GM10266 (cell line): ENCODE measurements at regions not wholly inside any gene's neighbourhood (a gene's known extent, or its start where the extent isn't known, plus 50 kb on each side); places are given as distances from the start of the nearest gene placed in this dataset.
A peak's percentile ranks its signal among the peaks of the same experiment; 100 is the strongest.

ENCODE experiments used
- DNase-seq: peaks from one replicate; pipeline ENCODE4 v3.0.0; 2012; ENCODE audit errors: extremely low spot score
- CTCF ChIP-seq: IDR thresholded peaks from 2 replicates; pipeline ENCODE4 v1.5.1; 2012; ENCODE audit warnings: mild to moderate bottlenecking, low read depth; ENCODE audit not compliant: control insufficient read depth, insufficient read depth; ENCODE audit errors: missing control alignments

- DNase-seq: no peak
- TF ChIP-seq CTCF: no peak
Observed at GRCh38 chr3:103968131-103968530, 1398.6 kb upstream of the ALCAM start.

- no peak for DNase-seq
- TF ChIP-seq CTCF: no peak
Observed at GRCh38 chr3:103968751-103969150, 1398.0 kb upstream of the ALCAM start.

DNA sequence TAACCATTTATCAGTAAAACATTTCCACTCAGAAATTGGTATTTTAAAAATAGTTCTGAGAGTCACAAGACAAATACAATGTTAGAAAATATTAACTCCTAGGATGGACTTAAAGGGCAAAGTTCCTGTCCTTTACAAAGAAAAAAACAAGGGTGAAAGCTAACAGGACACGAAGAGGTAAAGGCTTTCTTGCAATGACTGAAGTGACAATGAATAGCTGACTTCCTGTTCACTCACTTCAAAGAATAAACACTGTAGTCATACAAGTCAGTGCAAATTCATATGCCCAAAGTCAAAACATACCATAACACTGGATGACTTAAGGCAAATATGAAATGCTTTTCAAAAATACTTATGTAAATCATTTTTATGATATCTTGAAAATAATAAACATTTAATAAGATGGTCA is 1389.8 kb upstream of the ALCAM start:
- no peak for TF ChIP-seq CTCF
- no peak for DNase-seq

DNA sequence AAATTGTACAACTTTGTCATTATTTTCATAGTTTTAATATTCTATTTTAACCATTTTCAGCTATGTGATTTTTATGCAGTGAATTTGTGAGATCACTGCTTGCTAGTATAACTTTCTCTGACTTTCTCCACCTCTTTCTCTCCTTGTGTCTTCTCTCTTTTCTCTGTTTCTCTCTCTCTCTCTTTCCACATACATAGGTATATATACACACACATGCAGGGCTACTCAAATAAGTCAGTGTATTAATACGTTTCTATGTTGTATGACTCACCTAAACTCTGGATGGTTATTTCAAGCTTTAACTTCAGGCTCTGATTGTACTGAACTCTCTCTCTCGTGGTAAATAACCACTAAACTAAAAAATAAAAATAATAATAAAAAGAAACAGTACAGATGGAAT is 1389.3 kb upstream of the ALCAM start:
- DNase-seq: no peak
- TF ChIP-seq CTCF: no peak

- TF ChIP-seq CTCF: peak; percentile 48
- DNase-seq: peak; percentile 5
Observed at GRCh38 chr3:103991461-103992115, 1375.1 kb upstream of the ALCAM start.

- TF ChIP-seq CTCF: no peak
- no peak for DNase-seq
Observed at GRCh38 chr3:103992469-103992868, 1374.2 kb upstream of the ALCAM start.

DNA sequence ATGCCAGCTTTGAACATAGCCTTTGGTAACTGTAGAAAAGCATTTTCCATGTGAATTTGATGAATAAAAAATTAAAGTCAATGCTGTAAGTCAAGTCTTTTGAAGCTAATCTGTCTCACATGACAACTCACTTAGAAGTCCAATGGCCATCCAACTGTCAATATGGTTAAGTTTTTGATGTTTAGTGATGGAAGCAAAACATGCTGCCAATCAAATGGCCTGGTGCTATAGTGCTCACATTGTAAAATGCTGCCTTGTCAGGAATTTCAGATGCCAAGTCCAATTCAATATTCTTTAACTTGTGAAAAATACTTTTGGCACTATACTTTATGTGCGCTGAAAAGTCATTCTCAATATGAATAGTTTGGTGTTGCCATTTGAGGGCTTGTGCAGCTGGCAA is 1361.8 kb upstream of the ALCAM start:
- no peak for TF ChIP-seq CTCF
- no peak for DNase-seq
